ENCODE measurements at regions not wholly inside any gene's neighbourhood (a gene's known extent, or its start where the extent isn't known, plus 50 kb on each side); places are given as distances from the start of the nearest gene placed in this dataset.

- TF ChIP-seq CTCF (IDR thresholded peaks at IDR 0.05) (no peak), POLR2A (IDR thresholded peaks at IDR 0.05) (no peak)
These were observed 87.4 kb upstream of the HS6ST1 start for GRCh38 chr2:128405981-128406613.

All from Peyer's patch (tissue), 4 donors.